ENCODE measurements at regions not wholly inside any gene's neighbourhood (a gene's known extent, or its start where the extent isn't known, plus 50 kb on each side); places are given as distances from the start of the nearest gene placed in this dataset.

DNA sequence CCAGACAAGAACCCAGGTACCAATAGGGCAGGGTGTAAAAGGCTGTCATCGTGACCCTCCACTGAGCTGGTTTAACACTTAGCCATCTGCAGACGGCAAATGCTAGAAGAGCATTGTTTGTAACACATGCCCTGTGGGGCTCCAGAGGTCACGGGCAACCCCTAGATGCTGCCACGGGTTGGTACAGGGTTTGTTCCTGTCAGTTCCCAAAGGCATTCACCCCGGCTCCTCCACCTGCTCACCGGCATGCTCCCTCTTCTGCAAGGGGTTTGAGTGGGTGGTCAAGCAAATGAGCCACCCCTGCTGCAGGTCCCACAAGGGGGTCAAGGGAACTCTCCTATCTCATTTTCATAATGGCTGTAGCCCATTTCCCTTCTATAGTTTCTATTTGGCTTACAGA is 229.3 kb downstream of the ZPLD1 start:
- TF ChIP-seq, protein P1, sequence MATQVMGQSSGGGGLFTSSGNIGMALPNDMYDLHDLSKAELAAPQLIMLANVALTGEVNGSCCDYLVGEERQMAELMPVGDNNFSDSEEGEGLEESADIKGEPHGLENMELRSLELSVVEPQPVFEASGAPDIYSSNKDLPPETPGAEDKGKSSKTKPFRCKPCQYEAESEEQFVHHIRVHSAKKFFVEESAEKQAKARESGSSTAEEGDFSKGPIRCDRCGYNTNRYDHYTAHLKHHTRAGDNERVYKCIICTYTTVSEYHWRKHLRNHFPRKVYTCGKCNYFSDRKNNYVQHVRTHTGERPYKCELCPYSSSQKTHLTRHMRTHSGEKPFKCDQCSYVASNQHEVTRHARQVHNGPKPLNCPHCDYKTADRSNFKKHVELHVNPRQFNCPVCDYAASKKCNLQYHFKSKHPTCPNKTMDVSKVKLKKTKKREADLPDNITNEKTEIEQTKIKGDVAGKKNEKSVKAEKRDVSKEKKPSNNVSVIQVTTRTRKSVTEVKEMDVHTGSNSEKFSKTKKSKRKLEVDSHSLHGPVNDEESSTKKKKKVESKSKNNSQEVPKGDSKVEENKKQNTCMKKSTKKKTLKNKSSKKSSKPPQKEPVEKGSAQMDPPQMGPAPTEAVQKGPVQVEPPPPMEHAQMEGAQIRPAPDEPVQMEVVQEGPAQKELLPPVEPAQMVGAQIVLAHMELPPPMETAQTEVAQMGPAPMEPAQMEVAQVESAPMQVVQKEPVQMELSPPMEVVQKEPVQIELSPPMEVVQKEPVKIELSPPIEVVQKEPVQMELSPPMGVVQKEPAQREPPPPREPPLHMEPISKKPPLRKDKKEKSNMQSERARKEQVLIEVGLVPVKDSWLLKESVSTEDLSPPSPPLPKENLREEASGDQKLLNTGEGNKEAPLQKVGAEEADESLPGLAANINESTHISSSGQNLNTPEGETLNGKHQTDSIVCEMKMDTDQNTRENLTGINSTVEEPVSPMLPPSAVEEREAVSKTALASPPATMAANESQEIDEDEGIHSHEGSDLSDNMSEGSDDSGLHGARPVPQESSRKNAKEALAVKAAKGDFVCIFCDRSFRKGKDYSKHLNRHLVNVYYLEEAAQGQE (IDR thresholded peaks at IDR 0.05): no peak
- no peak for TF ChIP-seq PHF8 (IDR thresholded peaks at IDR 0.05; ENCODE audit: borderline replicate concordance, low read depth)
- TF ChIP-seq FOXS1 (CRISPR knock-in tag; IDR thresholded peaks at IDR 0.05): no peak
- TF ChIP-seq, protein P2, sequence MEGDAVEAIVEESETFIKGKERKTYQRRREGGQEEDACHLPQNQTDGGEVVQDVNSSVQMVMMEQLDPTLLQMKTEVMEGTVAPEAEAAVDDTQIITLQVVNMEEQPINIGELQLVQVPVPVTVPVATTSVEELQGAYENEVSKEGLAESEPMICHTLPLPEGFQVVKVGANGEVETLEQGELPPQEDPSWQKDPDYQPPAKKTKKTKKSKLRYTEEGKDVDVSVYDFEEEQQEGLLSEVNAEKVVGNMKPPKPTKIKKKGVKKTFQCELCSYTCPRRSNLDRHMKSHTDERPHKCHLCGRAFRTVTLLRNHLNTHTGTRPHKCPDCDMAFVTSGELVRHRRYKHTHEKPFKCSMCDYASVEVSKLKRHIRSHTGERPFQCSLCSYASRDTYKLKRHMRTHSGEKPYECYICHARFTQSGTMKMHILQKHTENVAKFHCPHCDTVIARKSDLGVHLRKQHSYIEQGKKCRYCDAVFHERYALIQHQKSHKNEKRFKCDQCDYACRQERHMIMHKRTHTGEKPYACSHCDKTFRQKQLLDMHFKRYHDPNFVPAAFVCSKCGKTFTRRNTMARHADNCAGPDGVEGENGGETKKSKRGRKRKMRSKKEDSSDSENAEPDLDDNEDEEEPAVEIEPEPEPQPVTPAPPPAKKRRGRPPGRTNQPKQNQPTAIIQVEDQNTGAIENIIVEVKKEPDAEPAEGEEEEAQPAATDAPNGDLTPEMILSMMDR (IDR thresholded peaks at IDR 0.05): no peak

All from A549 (cell line).